ENCODE measurements at regions not wholly inside any gene's neighbourhood (a gene's known extent, or its start where the extent isn't known, plus 50 kb on each side); places are given as distances from the start of the nearest gene placed in this dataset.

DNA sequence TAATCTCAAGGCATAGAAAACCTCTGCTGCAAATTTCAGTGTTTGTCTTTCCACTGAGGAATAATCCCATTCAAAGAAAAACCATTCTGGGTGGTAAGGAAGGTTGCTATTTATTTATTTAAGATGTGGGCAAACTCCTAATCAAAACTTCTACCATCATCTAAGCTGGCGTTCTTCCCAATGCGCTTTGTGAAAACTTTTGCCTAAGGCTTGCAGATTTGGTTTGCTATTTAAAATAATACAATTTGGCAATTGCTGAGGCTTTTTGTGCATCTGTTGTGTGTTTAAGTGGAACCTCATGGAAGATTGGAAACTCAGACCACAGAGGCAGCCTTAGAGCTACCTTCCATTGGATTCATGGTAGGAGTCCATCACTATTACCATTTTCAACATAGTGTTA lies 309.0 kb downstream of the BLID start:
- Histone ChIP-seq H3K4me3 (no peak overlapping the region), H3K36me3 (no peaks in the 10 kb centered on the region), H3K27ac (no peak overlapping the region), H3K27me3 (no peaks in the 10 kb centered on the region), H3K9me3 (no peaks in the 10 kb centered on the region), H3K4me1 (no peaks in the 10 kb centered on the region)
- intact Hi-C loops (cut with DNase I): no loop called here
- DNase-seq (ENCODE audit: extremely low spot score in 2 of 2): no peak
- TF ChIP-seq POLR2AphosphoS5 (IDR thresholded peaks at IDR 0.05; ENCODE audit: insufficient read depth in 1 of 2, low read depth in 1 of 2): no peak
- no peak for TF ChIP-seq POLR2A (IDR thresholded peaks at IDR 0.05)
- TF ChIP-seq, protein P1, sequence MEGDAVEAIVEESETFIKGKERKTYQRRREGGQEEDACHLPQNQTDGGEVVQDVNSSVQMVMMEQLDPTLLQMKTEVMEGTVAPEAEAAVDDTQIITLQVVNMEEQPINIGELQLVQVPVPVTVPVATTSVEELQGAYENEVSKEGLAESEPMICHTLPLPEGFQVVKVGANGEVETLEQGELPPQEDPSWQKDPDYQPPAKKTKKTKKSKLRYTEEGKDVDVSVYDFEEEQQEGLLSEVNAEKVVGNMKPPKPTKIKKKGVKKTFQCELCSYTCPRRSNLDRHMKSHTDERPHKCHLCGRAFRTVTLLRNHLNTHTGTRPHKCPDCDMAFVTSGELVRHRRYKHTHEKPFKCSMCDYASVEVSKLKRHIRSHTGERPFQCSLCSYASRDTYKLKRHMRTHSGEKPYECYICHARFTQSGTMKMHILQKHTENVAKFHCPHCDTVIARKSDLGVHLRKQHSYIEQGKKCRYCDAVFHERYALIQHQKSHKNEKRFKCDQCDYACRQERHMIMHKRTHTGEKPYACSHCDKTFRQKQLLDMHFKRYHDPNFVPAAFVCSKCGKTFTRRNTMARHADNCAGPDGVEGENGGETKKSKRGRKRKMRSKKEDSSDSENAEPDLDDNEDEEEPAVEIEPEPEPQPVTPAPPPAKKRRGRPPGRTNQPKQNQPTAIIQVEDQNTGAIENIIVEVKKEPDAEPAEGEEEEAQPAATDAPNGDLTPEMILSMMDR (IDR thresholded peaks at IDR 0.05): no peak

- H3K27ac ChIP-seq: no peak overlapping the region
- intact Hi-C loops (cut with DNase I): no loop called here
- DNase-seq (ENCODE audit: extremely low spot score in 2 of 2): no peak
Measured at GRCh38 chr11:121802542-121802941, 313.5 kb downstream of the BLID start.

DNA sequence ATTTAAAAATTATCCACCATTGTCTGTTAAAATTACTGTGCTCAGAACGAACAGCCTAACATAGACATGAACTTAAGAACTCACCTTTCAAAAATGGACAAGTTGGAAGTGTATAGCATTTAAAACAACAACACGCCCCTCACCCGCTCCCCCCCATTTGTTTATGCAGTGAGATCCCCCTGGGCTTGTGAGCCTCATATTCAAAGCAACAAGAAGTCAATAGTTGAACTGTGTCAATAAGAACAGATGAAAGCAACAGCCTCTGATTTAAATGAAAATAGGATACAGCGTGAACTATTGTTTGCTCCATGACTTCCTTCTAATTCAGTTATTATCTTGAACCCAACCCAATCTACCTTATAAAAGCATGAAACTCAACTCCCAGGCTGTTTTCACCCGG lies 314.2 kb downstream of the BLID start:
- Histone ChIP-seq H3K27ac (peak overlapping the region; percentile 43), H3K9me3 (no peaks in the 10 kb centered on the region), H3K27me3 (no peaks in the 10 kb centered on the region), H3K4me3 (no peak overlapping the region), H3K4me1 (peaks cover 11% of the 10 kb centered on the region), H3K36me3 (no peaks in the 10 kb centered on the region)
- DNase-seq (ENCODE audit: extremely low spot score in 2 of 2): no peak
- TF ChIP-seq, protein P1 (IDR thresholded peaks at IDR 0.05): no peak
- TF ChIP-seq POLR2AphosphoS5 (IDR thresholded peaks at IDR 0.05; ENCODE audit: insufficient read depth in 1 of 2, low read depth in 1 of 2): no peak
- no peak for TF ChIP-seq POLR2A (IDR thresholded peaks at IDR 0.05)
- intact Hi-C loops (cut with DNase I): no loop called here

More at GRCh38 chr11:121802542-121802941, 313.5 kb downstream of the BLID start:
- no peaks in the 10 kb centered on the region for H3K36me3 ChIP-seq
- TF ChIP-seq POLR2A (IDR thresholded peaks at IDR 0.05) (no peak), POLR2AphosphoS5 (IDR thresholded peaks at IDR 0.05; ENCODE audit: insufficient read depth in 1 of 2, low read depth in 1 of 2) (no peak)
- TF ChIP-seq, protein P1 (IDR thresholded peaks at IDR 0.05): no peak
- no peaks in the 10 kb centered on the region for H3K27me3 ChIP-seq
- no peaks in the 10 kb centered on the region for H3K9me3 ChIP-seq
- H3K4me1 ChIP-seq: peaks cover 11% of the 10 kb centered on the region
- H3K4me3 ChIP-seq: no peak overlapping the region

GRCh38 chr11:121801394-121801748 lies 314.6 kb downstream of the BLID start:
- TF ChIP-seq, protein P1 (IDR thresholded peaks at IDR 0.05): no peak
- TF ChIP-seq POLR2AphosphoS5 (IDR thresholded peaks at IDR 0.05; ENCODE audit: insufficient read depth in 1 of 2, low read depth in 1 of 2) (no peak), POLR2A (IDR thresholded peaks at IDR 0.05) (no peak)
- DNase-seq (ENCODE audit: extremely low spot score in 2 of 2): no peak
- peak overlapping the region; percentile 43 for H3K27ac ChIP-seq
- peaks cover 11% of the 10 kb centered on the region for H3K4me1 ChIP-seq
- intact Hi-C loops (cut with DNase I): no loop called here
- H3K27me3 ChIP-seq: no peaks in the 10 kb centered on the region
- H3K4me3 ChIP-seq: no peak overlapping the region
- no peaks in the 10 kb centered on the region for H3K36me3 ChIP-seq
- no peaks in the 10 kb centered on the region for H3K9me3 ChIP-seq

GRCh38 chr11:121800731-121801393 lies 315.2 kb downstream of the BLID start:
- H3K36me3 ChIP-seq: no peaks in the 10 kb centered on the region
- DNase-seq (ENCODE audit: extremely low spot score in 2 of 2): no peak
- intact Hi-C loops (cut with DNase I): no loop called here
- H3K4me1 ChIP-seq: peaks cover 11% of the 10 kb centered on the region
- H3K9me3 ChIP-seq: no peaks in the 10 kb centered on the region
- H3K27me3 ChIP-seq: no peaks in the 10 kb centered on the region
- TF ChIP-seq POLR2A (IDR thresholded peaks at IDR 0.05): no peak
- TF ChIP-seq POLR2AphosphoS5 (IDR thresholded peaks at IDR 0.05; ENCODE audit: insufficient read depth in 1 of 2, low read depth in 1 of 2): no peak
- TF ChIP-seq, protein P1 (IDR thresholded peaks at IDR 0.05): no peak
- H3K4me3 ChIP-seq: no peak overlapping the region
- peak overlapping the region; percentile 43 for H3K27ac ChIP-seq

All from vagina (tissue), 2 donors.